ENCODE measurements at regions not wholly inside any gene's neighbourhood (a gene's known extent, or its start where the extent isn't known, plus 50 kb on each side); places are given as distances from the start of the nearest gene placed in this dataset.

DNA sequence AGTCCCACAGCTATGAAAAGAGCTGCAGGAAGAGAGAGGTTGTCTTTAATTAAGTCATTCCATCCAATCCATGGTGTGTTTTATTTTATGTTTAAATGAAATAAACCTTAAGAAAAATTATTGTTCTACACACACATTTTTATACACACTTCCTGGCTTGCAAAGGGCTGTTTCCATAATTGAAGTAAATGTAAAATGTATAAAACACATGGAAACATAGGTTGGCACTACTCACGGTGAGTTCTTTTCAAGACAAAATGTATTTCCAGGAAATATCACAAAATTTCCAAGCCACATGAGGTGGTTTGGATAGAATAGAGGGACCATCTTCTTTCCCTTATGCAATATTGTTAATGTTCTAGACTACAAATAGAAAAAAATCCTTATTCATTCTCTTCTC is 426.8 kb upstream of the USP24 start:
- TF ChIP-seq CTCF (conservative IDR thresholded peaks at IDR 0.05 in 1 of 2, IDR thresholded peaks at IDR 0.05 in 1 of 2; ENCODE audit: extremely low read depth in 1 of 2, insufficient read depth in 1 of 2, low read depth in 1 of 2, low read length in 2 of 2) (no peak), EZH2 (IDR thresholded peaks at IDR 0.05; ENCODE audit: borderline replicate concordance, low read length) (no peak)

Measured in mammary epithelial cell (primary cell).